Osteocyte (in vitro differentiated cells): ENCODE measurements at regions not wholly inside any gene's neighbourhood (a gene's known extent, or its start where the extent isn't known, plus 50 kb on each side); places are given as distances from the start of the nearest gene placed in this dataset.

ENCODE experiments used
- DNase-seq: peaks from one replicate; pipeline ENCODE4 v3.0.0; 2021; ENCODE audit warnings: mixed read lengths; ENCODE audit not compliant: unreplicated experiment; ENCODE audit errors: extremely low spot score
- H3K27ac Mint-ChIP-seq: one replicate; pipeline ENCODE4 v1.8.0; 2021; ENCODE audit warnings: mild to moderate bottlenecking, mixed read lengths; ENCODE audit not compliant: unreplicated experiment
- H3K27me3 Mint-ChIP-seq: one replicate; pipeline ENCODE4 v1.8.0; 2021; ENCODE audit warnings: mixed read lengths; ENCODE audit not compliant: unreplicated experiment
- H3K36me3 Mint-ChIP-seq: one replicate; pipeline ENCODE4 v1.8.0; 2021; ENCODE audit warnings: mixed read lengths; ENCODE audit not compliant: unreplicated experiment
- H3K4me1 Mint-ChIP-seq: one replicate; pipeline ENCODE4 v1.8.0; 2021; ENCODE audit warnings: mixed read lengths; ENCODE audit not compliant: unreplicated experiment
- H3K4me3 Mint-ChIP-seq: one replicate; pipeline ENCODE4 v1.8.0; 2021; ENCODE audit warnings: mild to moderate bottlenecking, moderate library complexity, mixed read lengths; ENCODE audit not compliant: unreplicated experiment
- H3K9me3 Mint-ChIP-seq: one replicate; pipeline ENCODE4 v1.8.0; 2021; ENCODE audit warnings: mixed read lengths; ENCODE audit not compliant: unreplicated experiment
- CTCF ChIP-seq: fragments of 200-600 bp; sonication (generic); IDR thresholded peaks from 2 replicates; pipeline ENCODE4 v1.5.0; 2021; ENCODE audit warnings: antibody characterized with exemption, mild to moderate bottlenecking, moderate library complexity

GRCh38 chr6:117126213-117126612, 139.1 kb upstream of the VGLL2 start:
- Mint-ChIP-seq H3K4me1 (no peaks in the 10 kb centered on the region), H3K4me3 (no peak overlapping the region)
- no peak for DNase-seq

GRCh38 chr6:117128052-117128451, 137.3 kb upstream of the VGLL2 start:
- H3K36me3 Mint-ChIP-seq, result no peaks in the 10 kb centered on the region
- no peak for TF ChIP-seq CTCF
- DNase-seq, result no peak
- no peak overlapping the region for H3K4me3 Mint-ChIP-seq
- H3K9me3 Mint-ChIP-seq, result peaks cover 4% of the 10 kb centered on the region
- H3K4me1 Mint-ChIP-seq, result no peaks in the 10 kb centered on the region
- no peaks in the 10 kb centered on the region for H3K27me3 Mint-ChIP-seq
- no peak overlapping the region for H3K27ac Mint-ChIP-seq

More at GRCh38 chr6:117126213-117126612, 139.1 kb upstream of the VGLL2 start:
- no peaks in the 10 kb centered on the region for H3K27me3 Mint-ChIP-seq
- H3K36me3 Mint-ChIP-seq, result no peaks in the 10 kb centered on the region
- H3K9me3 Mint-ChIP-seq, result peaks cover 4% of the 10 kb centered on the region
- no peak overlapping the region for H3K27ac Mint-ChIP-seq
- TF ChIP-seq CTCF, result no peak

DNA sequence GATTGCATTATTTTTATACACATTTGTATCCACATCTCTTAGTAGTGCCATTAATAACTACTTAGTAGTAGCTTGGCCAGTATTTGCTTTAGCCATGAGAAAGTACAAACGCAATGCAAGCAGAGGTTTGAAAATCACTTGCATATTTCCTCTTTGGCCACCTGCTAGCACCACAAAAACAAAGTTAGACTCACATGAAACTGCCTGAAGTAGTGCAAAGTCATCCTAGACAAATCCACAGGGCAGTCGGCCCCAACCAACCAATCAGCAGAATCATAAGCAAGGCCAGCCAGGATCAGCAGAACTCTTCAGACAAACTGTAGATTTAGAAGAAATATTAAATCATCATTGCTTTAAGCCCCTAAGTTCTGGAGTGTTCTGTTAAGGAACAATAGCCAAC, 135.2 kb upstream of the VGLL2 start:
- DNase-seq, result no peak
- TF ChIP-seq CTCF, result no peak
- no peak overlapping the region for H3K27ac Mint-ChIP-seq
- no peaks in the 10 kb centered on the region for H3K9me3 Mint-ChIP-seq
- no peaks in the 10 kb centered on the region for H3K4me1 Mint-ChIP-seq
- H3K27me3 Mint-ChIP-seq, result no peaks in the 10 kb centered on the region
- no peaks in the 10 kb centered on the region for H3K36me3 Mint-ChIP-seq
- H3K4me3 Mint-ChIP-seq, result no peak overlapping the region

DNA sequence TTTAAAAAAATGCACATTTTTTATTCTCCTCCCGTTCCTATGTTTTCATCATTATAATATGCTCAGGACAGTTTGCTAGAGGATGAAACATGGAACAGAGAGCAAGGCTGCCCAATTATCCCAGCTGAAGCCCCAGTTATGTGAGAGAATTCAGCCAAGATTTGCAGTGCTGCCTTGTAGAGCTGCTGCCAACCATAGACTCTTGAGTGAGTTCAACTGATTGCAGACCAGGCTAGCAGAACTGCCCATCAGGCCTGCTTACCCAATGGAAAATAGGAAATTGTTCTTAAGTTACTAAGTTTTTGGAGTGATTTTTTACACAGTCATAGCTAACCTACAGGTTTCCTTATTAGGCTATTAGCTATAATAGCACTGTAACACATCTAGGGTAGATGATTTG, 128.7 kb upstream of the VGLL2 start:
- no peak for TF ChIP-seq CTCF
- no peaks in the 10 kb centered on the region for H3K36me3 Mint-ChIP-seq
- no peaks in the 10 kb centered on the region for H3K4me1 Mint-ChIP-seq
- H3K27ac Mint-ChIP-seq, result no peak overlapping the region
- H3K4me3 Mint-ChIP-seq, result no peak overlapping the region
- no peaks in the 10 kb centered on the region for H3K27me3 Mint-ChIP-seq
- no peaks in the 10 kb centered on the region for H3K9me3 Mint-ChIP-seq
- no peak for DNase-seq

- no peak overlapping the region for H3K4me3 Mint-ChIP-seq
- H3K9me3 Mint-ChIP-seq, result no peaks in the 10 kb centered on the region
- H3K36me3 Mint-ChIP-seq, result no peaks in the 10 kb centered on the region
- no peak for TF ChIP-seq CTCF
- H3K27ac Mint-ChIP-seq, result no peak overlapping the region
- H3K4me1 Mint-ChIP-seq, result no peaks in the 10 kb centered on the region
- DNase-seq, result no peak
- no peaks in the 10 kb centered on the region for H3K27me3 Mint-ChIP-seq
These were observed 127.6 kb upstream of the VGLL2 start for GRCh38 chr6:117137711-117138110.
